CD4-positive, alpha-beta T cell treated with Interferon alpha-2 for 1 hour (primary cell): ENCODE measurements at regions not wholly inside any gene's neighbourhood (a gene's known extent, or its start where the extent isn't known, plus 50 kb on each side); places are given as distances from the start of the nearest gene placed in this dataset.

Experiments used
- DNase-seq, 2 donors: peaks; one replicate each; pipeline ENCODE4 v3.0.0-alpha.2; 2020 to 2022

DNA sequence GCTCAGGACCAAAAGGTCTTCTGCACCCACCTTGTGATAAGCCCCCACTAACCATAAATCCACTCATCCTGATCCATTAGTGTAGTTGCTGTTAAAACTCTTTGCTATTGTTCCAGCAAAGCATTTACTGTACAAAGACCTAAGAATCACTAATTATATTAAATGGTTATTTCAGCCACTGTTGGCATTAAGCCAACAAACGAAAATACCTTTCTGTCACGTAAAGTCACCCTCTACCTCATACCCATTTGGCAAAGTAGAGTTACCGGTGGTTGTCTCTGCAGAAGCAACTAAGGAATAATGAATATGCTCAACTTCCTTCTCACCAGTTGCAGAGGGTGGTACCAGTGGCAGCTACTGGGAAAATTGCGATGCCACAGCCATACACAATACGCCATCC is 224.5 kb downstream of the SP3 start:
- no peak for DNase-seq

- DNase-seq: no peak
These were observed 223.4 kb downstream of the SP3 start for GRCh38 chr2:173741759-173742158.

DNA sequence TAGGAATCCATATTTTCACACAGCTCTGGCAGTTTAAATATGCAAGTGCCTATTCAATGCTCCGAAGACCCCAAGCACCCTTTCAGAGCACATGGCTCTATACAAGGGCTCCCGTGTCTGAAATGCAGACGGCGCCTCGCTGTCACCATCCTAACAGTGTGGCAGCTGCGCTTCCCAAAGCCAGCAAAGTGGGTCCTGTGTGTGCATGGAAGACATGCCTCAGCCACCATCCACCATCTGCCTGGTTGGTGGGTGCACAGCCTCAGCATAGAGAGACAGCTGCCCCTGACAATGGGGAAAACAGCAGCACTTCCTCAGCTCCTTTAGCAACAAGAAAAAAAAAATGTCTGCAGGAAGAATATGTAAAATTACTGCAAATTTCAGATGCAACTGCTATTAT is 218.1 kb downstream of the SP3 start:
- DNase-seq: no peak

- DNase-seq: no peak
These were observed 215.9 kb downstream of the SP3 start for GRCh38 chr2:173749315-173749714.

DNA sequence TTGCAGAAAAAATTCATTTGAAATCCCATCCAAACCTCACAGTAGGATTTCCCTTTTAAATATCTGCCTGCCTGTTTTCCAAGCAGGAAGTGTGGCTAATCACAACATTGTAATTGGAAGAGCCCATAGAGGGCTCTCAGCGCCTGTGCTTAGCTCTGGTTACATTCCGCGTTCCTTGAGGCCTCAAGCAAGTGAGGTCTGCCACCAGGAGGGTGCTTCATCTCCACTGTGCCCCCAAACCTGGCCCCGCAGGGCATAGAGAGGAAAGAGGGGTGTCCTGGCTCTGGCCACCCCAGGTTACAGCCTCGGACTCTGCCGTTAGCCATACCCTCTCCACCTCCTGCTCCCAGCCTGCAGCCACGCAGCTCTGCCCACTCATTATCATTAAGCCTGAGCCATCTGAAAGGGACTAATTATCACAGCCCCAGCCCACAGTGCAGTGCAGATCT is 214.8 kb downstream of the SP3 start:
- no peak for DNase-seq

DNA sequence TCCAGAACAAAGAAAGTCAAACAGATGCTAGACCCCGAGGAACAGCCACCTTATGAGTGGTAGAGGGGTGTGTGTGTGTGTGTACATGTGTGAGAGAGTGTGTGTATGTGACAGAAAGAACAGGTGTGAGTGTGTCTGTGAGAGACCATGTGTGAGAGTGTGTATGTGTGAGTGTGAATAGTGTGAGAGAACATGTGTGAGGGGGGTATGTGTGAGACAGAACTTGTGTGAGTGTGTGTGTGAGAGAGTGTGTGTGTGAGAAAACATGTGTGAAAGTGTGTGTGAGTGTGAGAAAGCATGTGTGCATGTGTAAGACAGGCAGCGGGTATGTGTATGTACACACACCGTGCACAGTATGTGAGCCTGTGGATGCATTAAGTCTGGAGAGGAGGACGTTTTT is 214.3 kb downstream of the SP3 start:
- DNase-seq: no peak

DNA sequence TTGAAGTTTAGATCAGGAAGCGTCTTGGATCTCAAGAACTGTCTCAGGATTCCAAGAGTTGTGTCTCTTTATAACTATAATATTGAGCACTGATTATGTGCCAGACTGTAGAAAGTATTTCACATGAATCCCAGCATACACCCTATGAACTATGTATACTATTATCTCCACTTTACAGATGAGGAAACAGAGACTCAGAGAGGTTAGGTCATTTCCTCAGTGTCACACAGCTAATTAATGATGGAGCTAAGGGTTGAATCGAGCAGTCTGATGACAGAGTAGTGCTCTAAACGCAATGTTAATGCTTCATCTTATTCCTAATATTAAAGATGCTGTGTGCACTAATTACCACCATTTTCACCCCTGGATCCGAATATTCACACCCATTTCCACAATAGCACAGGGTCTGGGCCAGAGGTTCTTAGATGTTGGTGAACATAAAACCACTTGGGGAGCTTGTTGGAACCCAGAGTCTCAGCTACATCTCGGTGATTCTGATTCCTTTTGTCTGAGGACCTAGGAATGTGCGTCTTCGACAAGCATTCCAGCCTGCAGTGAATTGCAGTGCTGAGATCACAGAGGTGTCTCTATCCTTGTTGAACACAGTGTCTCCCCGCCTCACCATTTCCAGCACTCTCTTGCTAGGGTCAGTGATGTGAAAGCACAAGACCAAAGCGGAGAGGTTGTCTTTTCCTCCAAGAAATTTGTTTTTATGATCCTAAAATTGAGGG is 213.8 kb downstream of the SP3 start:
- no peak for DNase-seq

DNA sequence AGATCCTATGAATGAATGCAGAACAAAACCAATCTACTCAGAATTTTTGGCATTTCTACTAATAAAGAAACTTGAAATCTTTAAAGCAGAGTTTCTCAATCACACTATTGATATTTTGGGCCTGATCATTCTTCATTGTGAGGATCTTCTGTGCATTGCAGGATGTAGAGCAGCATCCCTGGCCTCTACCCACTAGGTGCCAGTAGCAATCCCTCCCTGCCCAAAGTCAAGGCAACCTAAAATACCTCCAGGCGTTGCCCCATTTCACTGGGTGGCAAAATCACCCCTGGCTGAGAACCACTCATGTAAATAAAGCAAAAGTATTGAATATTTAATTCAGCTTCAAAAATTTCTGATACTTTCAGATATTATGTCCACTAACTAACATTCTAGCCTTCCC is 213.0 kb downstream of the SP3 start:
- no peak for DNase-seq

GRCh38 chr2:173753441-173753840 is 211.7 kb downstream of the SP3 start:
- no peak for DNase-seq

- DNase-seq: no peak
These were observed 211.0 kb downstream of the SP3 start for GRCh38 chr2:173754165-173754564.

GRCh38 chr2:173754837-173755236 is 210.3 kb downstream of the SP3 start:
- DNase-seq: no peak

DNA sequence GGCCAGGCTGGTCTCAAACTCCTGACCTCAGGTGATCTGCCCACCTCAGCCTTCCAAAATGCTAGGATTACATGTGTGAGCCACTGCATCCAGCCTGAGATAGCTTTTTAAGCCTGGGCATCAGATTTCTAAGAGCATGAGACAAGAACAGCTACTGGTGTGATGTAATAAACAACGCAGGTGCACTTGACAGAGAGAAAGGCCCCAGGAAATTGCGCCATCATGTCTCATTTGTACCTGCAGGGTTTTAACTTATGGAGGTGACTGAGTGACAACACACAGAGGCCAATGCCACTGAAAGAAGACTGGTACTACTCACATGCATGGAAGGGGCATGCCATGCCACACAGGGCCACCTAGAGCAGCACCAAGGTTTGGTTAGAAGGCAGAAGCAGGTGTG is 209.4 kb downstream of the SP3 start:
- DNase-seq: no peak

GRCh38 chr2:173759959-173760358 is 205.2 kb downstream of the SP3 start:
- no peak for DNase-seq

DNA sequence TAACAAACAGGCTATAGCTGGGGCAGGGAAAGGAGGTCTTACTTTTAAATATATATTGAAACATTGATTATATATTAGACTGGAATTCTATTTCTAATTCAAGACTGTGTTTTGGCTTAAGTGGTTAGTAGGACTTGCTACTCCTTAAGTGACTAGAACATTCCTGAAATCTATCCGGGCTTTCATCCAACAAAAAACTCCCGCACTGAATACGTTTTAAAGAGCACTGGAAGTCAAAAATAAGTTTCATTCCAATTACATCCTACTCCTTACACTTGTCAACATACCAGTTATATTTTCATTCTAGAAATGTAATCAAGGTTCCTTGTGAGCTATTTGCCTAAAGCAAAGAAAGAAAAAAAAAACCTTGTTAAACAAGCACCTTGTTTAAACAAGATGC is 204.6 kb downstream of the SP3 start:
- no peak for DNase-seq

- no peak for DNase-seq
These were observed 203.5 kb downstream of the SP3 start for GRCh38 chr2:173761603-173762119.

- no peak for DNase-seq
These were observed 203.0 kb downstream of the SP3 start for GRCh38 chr2:173762221-173762620.

DNA sequence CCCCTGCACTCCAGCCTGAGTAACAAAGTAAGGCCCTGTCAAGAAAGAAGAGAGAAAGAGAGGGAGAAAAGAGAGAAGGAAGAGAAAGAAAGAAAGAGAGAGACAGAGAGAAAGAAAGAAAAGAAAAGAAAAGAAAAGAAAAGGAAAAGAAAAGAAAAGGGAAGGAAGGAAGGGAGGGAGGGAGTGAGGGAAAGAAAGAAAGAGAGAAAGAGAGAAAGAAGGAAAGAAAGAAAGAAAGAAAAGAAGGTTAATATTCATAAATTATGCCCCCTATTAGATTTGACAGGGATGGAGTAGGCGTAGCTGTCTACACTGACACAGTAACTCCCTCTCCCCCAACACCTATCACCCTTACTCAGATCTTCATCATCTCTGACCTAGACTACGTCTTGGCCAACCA is 202.3 kb downstream of the SP3 start:
- no peak for DNase-seq

DNA sequence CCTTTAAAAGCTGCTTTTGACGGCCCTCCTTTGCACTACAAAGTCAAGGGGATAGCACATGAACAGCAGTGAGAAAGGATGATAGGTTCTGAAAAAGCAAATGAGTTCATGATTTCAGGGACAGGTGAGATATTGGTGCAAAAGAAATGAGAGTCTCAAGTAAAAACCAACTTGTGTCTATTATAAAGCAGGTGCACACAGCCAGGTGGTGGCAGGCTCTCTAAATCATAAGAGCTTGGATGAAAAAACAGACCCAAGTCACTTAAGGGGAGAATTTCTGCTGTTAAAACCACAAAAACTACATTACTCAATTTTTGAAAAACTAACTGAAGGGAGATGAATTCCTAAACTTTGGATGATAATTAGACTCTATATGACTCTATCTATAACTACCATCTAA is 201.5 kb downstream of the SP3 start:
- no peak for DNase-seq

GRCh38 chr2:173764094-173764493 is 201.1 kb downstream of the SP3 start:
- no peak for DNase-seq

GRCh38 chr2:173766537-173767289 is 198.5 kb downstream of the SP3 start:
- DNase-seq: no peak

- no peak for DNase-seq
These were observed 194.1 kb downstream of the SP3 start for GRCh38 chr2:173770947-173771678.

DNA sequence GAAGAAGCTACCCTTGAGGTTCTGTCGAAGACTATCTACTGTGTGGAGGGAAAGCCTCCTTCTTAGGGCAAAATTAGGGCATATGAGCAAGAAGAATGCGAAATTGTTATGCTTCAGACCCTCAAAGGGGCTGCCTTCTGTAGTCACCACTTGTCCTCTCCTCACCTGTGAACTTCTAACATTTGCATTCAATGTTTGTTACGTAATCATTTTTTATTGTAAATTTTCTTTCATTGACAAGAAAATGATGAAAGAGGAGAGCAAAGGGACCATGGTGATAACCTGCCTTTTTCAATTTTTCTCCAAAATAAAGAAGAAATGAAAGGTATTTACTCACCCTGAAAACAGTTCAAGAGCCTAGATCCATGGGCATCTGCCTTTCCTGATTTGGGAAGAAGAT is 193.0 kb downstream of the SP3 start:
- no peak for DNase-seq

DNA sequence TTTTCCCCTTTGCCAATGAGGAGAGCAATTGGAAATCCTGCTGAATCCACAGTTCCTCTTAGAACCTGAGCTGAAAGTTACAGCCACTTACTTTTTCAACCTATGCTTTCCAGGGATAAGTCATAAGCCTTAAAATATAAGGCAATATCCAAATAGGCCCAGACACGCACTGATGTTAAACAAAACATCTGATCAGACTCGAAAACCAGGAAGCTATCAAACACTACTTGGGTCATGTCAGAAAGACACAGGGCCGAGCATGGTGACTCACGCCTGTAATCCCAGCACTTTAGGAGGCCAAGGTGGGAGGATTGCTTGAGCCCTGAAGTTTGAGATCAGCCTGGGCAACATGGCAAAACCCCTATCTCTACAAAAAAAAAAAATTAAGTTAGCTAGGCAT is 192.1 kb downstream of the SP3 start:
- DNase-seq: no peak

- DNase-seq: no peak
These were observed 189.7 kb downstream of the SP3 start for GRCh38 chr2:173775440-173775839.
